GM18861 (cell line): ENCODE measurements at regions not wholly inside any gene's neighbourhood (a gene's known extent, or its start where the extent isn't known, plus 50 kb on each side); places are given as distances from the start of the nearest gene placed in this dataset.
A peak's percentile ranks its signal among the peaks of the same experiment; 100 is the strongest.

ENCODE experiments used
- ATAC-seq: cut with Tn5 transposase; IDR thresholded peaks from one replicate; pipeline ENCODE4 v1.9.1; 2021; ENCODE audit not compliant: unreplicated experiment

DNA sequence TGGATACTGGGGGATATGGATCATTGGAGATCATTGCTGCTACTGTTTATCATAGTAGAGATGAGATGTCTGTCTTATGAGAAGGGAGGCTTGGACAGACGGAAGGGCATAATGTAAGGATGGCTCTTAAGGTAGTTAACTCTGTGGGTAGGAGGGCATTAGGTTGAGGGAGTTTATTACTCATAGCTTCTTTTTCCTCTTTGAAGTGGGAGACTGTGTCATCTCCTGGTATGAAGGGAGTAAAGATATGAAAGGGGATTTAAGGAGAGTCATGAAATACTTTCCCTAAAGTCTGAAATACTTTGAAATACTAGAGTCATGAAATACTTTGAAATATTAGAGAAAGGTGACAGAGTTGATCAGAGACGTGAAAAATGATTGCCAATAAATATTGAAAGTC lies 255.5 kb upstream of the PITX2 start:
- ATAC-seq = no peak

DNA sequence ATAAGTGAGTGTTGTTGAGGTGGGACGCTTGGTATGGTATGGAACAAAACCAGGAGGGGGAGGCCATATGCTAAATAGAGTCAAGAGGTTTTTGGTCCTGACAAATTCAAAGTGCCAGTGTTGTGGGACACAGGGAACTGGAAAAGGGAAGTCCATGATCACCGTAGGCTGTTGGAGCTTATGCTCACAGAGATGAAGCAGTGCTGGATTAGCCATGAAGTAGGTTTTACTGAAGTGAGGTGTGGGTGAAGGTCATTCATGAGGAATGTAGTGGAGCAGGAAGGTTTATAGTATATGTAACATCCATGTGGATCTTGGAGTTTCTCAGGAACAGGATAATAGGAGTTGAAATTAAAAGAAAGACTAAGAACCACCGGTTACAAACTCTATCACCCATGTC lies 256.1 kb upstream of the PITX2 start:
- ATAC-seq = no peak

DNA sequence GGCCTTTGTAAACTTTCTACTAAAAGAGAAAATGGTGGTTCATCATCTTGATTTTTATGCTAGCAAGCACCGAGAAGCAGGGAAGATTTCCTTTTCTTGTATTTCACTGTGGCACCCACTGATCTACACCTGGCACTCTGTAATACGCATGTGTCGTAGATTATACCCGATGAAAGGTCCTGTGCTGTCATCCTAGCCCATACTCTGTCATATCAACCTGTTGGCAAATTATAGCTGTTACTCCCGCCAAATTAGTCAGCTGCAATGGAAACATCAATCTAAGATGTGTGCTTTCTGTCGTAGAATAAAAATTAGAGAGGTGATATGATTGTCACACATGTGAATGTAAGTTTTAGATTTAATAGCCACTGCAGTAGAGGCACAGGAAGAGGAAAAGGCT lies 263.4 kb upstream of the PITX2 start:
- ATAC-seq = no peak

DNA sequence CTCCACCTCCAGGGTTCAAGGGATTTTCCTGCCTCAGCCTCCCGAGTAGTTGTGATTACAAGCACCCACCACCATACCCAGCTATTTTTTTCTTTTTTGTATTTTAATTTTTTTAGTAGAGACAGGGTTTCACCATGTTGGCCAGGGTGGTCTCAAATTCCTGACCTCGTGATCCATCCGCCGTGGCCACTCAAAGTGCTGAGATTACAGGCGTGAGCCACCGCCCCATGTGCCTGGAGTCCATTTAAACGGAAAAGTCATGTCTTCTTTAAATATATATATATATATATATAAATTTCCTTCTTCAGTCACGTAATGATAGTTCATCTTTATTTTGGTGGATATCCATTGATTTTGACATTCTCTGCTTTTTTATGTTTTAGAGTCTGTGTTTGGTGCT lies 264.0 kb upstream of the PITX2 start:
- no peak for ATAC-seq

DNA sequence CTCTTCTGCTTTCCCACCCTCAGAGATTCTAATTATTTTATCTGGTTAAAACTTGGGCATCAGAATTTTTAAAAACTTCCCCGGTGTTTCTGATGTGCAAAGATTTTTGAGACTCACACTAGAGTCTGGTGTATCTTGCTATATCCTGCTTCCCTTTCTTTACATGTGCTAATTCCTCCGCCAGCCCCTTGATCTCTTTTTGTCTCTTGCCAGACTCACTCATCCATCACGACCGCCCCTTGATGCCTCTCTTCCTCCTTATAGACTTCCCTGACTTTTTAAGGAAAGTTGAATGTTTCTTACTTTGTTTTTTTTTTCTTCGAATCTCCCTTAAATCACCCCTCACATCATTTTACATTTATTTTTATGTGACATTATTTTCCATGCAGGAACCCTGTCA lies 274.9 kb upstream of the PITX2 start:
- ATAC-seq = no peak

DNA sequence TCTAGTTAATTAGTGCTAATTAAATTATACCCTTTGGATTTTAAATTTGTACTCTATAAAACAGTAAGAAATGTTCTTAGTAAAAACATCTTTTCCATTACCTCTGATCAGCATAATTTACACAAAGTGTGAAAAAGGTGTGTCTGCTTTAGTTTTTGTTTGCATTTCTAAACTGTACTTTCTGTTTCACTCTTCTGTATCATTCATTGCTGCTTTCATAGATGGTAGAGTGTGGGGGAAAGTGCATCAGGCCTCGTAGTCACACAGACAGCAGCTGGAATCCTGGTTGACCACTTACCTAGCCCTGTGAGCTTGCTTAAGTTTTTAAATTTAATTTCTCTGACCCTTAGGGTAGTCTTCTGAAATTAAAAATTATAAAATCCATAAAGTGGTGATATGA lies 275.4 kb upstream of the PITX2 start:
- ATAC-seq = peak; percentile 67

DNA sequence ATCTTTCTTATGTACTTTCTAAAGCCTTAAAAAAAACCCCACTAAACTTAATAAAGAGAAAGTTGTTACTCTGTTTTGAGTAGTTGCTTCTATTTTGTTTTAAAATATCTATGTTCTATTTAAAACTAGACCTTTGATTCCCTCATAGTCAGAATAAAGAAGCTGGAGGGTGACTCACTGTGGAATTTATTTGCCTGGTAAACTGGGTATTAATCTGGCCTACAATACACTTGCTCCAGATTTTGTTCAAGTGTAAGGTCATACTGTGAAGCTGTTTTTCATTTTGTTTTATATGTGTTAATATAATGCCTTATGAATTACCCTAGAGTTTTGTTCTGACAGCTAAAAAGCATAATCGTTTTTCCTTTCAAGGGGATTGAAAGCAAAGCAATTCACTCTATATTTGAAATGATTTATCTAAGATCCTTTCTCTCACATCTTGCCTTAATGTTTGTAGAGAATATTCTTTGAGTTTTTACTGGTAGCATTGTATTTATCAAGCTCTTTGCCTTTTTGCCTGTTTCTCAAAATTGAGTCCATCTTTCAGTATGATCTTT lies 277.4 kb upstream of the PITX2 start:
- no peak for ATAC-seq

DNA sequence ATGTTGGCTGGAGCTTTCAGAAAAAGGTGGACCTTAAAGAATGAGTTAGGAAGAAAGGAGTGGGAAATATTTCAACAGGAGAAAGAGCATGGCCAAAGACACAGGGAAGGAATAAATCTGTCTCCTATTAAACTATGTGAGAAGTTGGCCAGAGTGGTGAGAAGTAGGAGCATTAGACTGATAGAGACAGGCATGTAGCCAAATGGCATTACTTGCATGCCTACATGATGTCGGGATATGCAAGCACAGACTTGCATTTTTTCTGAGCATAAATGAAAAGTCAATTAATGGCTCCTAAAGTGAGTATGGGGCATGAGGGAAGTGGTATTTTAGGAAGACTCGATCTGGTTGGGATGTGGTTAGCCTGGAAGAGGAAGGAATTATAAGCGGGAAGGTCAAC lies 279.6 kb upstream of the PITX2 start:
- no peak for ATAC-seq

DNA sequence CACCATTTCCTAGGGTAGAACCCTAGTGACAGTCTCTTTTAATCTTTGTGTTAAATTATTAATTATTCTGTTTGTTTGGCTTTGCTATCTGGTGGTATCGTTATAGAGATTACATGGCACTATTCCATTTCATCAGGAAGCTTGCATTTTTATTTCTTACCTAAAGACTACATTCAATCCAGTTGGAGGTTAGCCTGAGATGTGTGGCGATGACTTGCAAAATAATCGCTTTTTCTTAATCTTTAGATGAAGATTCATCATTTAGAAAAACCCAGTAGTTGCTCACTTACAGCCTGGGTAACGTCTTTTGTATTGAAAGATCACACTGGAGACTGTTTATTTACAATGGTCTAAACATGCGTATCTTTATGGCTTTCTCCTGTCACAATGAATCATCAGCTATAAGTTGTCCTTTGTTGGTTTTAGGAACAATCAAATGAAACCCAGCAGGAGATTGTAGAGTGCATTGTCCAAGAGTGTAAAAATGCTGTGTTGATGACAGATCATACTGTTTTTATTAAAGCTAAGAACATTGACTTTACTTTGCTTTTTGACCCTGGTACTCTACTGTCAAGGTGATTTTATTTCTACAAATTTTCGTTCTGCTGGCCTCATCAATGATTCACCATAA lies 281.7 kb upstream of the PITX2 start:
- no peak for ATAC-seq

DNA sequence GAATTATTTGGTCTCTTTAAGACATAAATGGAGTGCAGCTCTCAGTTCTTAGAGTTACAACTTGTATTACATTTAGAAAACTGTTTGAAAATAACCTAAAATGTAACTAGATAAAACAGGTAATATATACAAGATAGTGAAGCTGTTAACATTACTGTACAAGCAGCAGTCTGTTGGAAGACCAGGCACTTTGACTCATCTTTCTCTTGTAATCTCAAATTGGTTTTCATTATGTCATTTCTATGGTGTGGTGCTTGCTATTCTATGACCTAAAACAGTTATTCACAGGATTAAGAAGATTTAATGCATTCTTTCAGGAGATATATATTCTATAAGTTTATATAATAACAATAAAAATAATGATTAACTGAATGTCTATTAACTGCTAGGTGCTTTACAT lies 282.5 kb upstream of the PITX2 start:
- ATAC-seq = no peak

DNA sequence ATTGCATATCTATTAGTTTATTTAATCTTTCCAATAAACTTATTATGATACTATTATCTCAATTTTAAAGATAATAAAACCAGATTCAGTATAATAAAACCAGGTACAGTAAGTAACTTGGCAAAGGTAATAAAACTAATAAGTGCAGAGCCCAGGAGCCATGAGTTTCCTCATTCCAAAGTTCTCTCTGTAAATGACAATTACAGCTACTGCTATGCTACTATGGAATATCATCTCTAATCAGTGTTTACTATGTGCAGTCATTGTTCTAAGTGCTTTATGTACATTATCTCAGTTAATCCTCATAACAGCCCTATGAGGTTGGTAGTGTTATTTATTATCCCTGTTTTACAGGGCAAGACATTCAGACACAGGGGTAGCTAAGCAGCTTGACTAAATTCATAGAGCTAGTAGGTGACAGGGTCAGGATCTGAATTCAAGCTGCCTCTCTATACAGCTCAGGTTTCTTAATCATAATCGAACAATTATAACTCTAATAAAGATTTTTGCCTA lies 285.0 kb upstream of the PITX2 start:
- no peak for ATAC-seq

DNA sequence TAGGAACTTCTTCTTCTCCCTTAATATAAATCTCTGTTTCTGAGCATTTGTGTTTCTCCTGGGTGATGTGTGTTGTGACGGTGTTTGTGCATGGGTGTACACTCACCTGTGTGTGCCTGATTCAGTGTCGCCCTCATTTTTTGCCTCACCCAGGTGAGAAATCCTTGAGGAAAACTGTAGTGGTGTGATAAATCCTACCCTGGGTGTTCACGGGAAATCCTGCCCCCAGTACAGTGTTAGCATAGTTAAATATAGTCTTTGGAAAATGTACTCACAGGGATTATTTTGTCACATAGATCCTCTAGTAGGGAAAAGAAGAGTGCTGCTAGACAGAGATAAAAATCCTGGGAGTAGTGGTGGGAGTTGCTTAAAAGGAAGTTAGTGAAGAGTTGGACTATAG lies 291.9 kb upstream of the PITX2 start:
- ATAC-seq = no peak

DNA sequence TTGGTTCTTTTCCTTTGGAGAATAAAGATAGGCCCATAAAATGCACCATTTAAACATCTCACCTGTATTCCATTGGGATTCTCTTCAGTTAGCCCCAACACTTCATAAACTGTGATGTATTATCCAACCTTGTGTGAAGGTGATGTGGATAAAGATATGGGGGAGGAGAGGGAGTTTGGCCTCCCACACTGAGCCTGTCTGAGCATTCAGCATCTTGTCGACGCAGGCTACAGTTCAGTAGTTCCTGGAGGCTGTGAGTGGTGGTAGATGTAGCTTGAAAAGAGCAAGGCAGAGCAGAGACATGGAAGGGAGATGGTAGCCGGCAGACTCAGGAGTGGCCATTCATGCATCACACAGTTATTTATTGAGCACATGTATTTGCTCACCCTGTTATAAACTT lies 292.4 kb upstream of the PITX2 start:
- ATAC-seq = no peak

DNA sequence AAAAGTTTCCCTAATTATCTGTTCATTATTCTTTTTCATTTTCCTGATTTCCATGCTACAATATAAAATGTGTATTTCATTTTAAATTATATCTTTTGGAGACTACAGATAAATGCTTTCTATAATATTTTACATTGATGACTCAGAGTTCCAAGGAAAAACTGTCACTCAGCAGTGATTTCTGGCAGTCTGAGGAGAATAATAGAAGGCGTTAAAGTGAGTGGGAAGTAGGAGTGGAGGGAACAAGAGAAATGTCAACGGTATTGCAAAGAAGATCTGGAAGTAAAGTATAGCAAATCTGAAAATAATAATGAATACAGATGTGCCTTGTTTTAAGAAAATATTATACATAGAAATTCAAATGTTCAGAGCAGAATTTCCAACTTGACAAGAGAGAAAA lies 293.6 kb upstream of the PITX2 start:
- no peak for ATAC-seq

DNA sequence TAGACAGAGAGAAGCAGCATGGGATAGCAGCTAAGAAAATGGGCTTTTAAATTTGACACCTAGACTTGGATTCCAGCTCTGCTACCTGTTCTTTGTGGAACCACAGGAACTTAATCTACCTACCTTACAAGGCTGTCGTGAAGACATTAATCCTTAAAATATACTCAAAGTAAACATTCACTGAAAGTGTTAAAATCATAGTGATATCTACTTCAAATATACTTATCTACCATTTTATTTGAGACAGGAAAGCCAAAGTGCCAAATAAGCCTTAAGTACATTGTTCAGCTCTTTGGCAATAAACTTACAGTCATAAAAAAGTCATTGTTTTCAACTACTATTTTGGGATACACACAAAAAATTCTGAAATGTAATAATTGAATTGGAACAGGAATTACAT lies 295.0 kb upstream of the PITX2 start:
- ATAC-seq = no peak

DNA sequence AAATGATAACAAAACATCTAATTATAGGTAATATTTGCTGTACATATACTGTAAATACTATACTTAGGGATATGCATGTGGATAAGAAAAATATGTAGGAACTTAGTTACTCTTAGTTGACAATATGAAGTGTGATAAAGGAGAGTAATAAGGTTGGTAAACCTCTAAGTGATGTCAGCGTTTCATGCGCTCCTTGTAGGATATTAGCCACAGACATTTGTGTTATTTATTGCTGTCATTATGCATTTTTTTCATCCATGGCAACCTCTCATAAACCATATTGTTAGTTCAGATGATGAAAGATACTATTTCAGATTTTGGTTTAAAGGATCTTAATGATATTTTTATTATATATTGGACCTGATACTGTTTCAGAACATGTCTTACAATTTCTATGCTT lies 298.1 kb upstream of the PITX2 start:
- no peak for ATAC-seq

DNA sequence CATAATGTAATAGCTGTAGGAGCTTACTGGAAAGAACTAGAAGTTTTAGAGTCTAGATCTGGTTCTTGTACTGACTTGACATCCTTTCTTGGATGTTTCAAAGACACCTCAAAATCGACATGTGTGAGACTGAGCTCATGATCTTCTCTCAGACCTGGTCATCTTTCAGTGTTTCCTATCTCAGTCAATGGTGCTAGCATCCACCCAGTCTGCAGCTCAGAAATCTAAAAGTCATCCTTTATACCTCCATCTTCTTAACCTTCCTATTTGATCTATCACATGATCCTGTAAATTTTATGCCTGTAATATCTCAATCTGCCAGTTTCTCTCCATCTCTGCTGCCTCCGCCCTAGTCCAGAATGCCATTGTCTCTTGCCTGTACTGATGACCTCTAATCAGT lies 301.9 kb upstream of the PITX2 start:
- ATAC-seq = no peak

DNA sequence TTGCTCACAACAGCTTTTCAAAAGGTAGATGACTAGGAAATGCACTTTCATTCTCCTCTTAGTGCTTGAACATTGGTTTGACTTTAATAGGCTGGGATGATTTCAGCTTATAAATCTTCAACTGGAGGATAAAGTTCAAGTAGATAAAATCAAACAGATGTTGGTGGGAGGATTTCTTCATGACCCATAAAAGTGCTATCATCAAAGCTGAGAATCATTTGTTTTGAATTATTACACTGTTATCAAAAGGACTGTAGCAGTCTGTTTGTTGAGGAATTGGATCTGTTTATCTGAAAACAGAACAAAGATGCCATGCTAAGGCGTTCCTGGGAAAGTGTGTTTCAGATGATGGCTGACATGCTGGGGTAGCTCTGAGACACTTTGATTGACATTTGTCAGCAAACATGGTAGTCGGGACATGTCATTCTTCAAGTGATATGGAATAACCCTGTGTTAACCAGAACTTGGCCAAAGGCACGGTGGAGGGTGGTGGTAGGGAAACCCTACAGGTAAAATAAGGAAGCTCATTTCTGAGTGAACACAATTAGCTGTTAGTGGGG lies 304.0 kb upstream of the PITX2 start:
- no peak for ATAC-seq

DNA sequence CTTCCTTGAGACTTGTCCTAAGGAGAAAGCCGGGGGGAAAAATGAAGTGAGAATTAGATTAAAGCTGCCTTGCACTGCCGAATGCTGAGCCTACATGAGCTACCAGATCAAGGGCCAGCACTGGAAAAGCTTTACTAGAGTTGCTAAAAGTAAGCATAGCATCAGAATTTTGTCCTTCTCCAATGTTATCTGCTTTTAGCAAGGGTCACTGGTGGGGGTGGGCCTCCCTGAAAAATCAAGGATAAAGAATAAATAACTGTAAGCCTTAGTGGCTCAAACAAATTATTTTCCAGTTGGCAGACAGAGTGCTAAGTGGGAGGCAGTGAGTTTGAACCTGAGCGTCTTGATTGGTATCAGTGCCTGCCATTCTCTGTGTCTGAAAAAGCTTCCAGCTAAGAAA lies 310.5 kb upstream of the PITX2 start:
- no peak for ATAC-seq

DNA sequence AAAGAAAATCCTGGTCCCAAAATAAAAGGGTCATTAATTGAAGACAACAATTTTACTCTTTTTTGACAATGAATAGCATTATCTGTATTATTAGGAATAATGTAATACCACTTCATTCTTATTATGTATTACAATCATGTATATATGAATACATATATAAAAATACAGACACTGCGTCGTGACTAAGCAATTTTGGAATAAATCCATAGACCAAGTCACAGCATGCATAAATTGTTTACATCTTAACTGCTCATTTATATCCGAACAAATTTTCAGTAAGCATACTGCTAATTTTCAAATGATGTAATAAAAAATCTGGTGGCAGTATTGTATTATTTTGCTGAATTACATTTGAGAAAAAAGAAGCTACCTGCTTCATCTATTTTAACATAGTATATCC lies 321.6 kb upstream of the PITX2 start:
- ATAC-seq = no peak

DNA sequence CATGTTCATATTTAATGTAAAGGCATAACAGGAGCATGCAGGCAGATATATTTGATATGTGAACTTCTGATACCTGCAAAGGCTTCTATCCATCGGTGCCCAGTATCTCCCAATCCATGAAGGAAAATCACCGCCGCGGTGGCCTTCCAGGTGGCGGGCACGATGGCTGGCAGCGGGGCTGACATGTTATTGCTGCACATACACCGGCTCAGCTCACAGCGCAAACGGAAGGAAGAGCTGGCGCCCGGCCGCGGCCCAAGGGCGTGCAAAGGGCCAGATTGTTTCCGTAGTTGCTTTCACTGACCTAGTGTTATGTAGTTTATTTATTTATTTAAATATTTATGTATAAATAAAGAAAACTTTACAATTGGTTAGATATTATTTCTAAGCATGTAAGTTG lies 322.7 kb upstream of the PITX2 start:
- no peak for ATAC-seq

DNA sequence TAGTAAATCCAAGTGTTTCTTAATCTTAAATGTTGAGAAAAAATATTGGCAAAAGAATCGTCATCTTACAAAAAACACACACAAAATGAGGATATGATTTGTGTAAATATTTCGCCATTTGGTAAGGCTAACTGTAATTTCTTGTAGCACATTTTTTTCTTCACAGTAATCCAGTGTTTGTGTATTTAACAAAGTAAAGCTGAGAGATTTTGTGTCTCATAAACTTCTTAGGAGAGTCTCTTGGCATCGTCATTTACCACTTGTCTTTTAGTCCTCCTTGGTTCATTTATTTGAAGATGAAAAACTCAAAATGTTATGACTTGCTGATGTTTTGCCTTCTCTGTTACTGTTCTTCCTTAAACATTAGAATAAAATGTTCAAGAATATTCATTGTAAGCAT lies 326.7 kb upstream of the PITX2 start:
- no peak for ATAC-seq

DNA sequence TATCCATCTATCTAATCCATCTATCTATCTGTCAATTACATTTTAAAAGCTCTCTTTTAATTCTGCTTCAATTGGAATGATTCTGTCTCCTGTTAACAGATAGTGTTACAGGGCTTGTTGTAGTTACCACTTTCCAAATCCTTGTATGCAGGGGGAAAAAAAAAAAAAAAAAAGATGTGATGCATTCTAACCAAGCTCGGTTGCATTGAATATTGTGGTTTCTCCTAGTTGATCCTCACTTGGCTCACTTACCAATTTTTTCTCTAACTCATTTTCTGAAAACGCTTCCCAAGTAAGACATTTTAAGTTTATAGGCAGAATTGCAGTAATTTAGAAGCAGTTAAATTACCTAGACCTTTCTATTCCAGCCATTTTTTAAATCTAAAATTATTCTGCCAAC lies 327.9 kb upstream of the PITX2 start:
- ATAC-seq = no peak
